Body of pancreas (tissue), 4 donors: ENCODE measurements at regions not wholly inside any gene's neighbourhood (a gene's known extent, or its start where the extent isn't known, plus 50 kb on each side); places are given as distances from the start of the nearest gene placed in this dataset.

Experiments used
- CTCF ChIP-seq, 7 experiments: fragments of 450-650 bp in 4 of 7; fragments of 200-600 bp in 3 of 7; sonication (generic) in 3 of 7; IDR thresholded peaks; one replicate each; pipeline ENCODE4 v1.5.1; 2016 to 2019; ENCODE audit warnings: antibody characterized with exemption in 7 of 7
- POLR2A ChIP-seq, 3 donors: fragments of 450-650 bp; IDR thresholded peaks; one replicate each; pipeline ENCODE4 v1.6.1; 2016; ENCODE audit warnings: antibody characterized with exemption in 3 of 3, mild to moderate bottlenecking in 2 of 3

GRCh38 chr18:76684265-76684664, 138.1 kb upstream of the ZNF236 start:
- TF ChIP-seq CTCF (IDR thresholded peaks at IDR 0.05) (no peak), POLR2A (IDR thresholded peaks at IDR 0.05) (no peak)
